NK-92 treated with Interleukin-12 subunit alpha and Interleukin-12 subunit beta, amount 100 ng/mL, for 24 hours (cell line): ENCODE measurements at regions not wholly inside any gene's neighbourhood (a gene's known extent, or its start where the extent isn't known, plus 50 kb on each side); places are given as distances from the start of the nearest gene placed in this dataset.

Experiments used
- DNase-seq: peaks from one replicate; lab custom pipeline; 2025; lab: John Stamatoyannopoulos, UW

- DNase-seq: no peak
These were observed 50.3 kb downstream of the PLXNA1 start for GRCh38 chr3:127033171-127033570.

DNA sequence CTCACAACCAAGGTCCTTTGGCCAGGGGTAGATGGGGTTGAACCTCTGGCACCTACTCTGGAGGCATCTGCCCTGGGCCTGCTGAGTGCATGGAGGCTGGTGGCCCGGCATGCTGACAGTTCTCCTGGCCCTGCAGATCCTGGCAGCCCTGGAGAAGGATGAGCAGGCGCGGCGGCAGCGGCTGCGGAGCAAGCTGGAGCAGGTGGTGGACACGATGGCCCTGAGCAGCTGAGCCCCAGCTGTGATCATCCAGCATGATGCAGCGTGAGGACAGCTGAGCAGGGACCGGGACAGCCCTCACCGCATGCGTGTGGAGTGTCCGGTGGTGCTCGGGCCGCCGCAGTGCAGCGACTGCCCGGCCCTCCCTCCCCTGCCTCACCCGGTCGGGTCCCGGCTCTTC, 50.9 kb downstream of the PLXNA1 start:
- no peak for DNase-seq

DNA sequence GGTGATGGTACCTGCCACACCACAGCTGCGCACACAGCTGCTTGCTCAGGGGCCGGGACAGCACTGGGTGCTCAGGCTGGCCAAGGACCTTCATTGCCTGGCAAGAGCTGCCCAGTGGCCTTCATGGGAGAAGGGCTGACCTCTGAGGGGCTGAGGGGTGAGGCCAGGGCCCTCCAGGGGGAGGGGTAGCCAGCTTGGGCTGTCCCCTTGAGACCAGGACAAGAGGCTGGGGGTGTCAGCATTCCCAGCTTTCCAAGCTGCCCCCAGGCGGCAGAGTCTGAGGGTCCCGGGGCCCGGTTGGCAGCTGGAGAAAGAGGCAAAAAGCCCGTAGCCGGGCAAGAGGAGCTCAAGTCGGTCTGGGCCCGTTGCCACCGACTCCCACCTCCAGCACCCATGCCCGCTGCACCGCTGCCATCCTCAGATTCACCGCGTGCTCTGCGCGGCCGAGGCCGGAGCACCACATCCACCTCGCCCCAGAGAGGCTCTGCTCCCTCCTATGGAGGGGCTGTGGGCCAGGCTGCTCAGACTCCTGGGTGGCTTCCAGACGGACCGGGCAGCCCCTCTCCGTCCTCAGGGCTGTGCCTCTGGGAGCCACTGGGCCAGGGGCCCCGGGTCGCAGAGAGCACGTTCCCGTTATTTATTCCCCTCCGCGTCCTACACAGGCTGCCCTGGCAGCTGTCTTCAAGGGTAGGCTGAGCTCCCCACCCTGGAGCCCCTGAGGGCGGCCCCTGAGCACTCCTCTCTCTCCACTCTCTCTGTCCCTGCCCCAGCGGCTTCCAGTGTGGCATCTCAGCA, 51.5 kb downstream of the PLXNA1 start:
- no peak for DNase-seq

- no peak for DNase-seq
These were observed 52.2 kb downstream of the PLXNA1 start for GRCh38 chr3:127034990-127035652.

GRCh38 chr3:127035677-127036076, 52.8 kb downstream of the PLXNA1 start:
- DNase-seq: no peak

GRCh38 chr3:127036209-127037020, 53.5 kb downstream of the PLXNA1 start:
- no peak for DNase-seq

GRCh38 chr3:127037021-127037400, 54.1 kb downstream of the PLXNA1 start:
- no peak for DNase-seq

- no peak for DNase-seq
These were observed 54.5 kb downstream of the PLXNA1 start for GRCh38 chr3:127037418-127037841.

DNA sequence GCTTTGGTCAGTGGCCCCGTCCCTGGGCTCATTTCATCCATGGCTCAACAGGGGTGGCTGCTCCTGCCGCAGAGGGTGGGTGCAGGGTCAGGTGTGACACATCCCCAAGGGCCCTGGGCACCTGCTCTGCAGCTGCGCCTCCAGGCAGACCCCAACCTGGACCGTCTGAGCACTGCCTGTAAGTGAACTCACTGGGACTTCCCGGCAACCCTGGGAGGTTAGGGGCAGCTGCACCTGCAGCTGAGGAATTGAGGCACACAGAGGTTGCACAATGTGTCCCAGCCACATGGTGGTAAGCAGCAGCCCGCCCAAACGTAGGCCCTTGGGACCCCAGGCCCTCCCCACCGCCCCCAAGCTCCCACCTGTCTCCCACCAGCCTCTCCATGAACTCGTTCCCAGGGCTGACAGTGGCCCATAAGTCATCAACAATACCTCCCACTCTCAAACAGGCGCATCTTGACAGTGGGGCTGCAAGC, 55.1 kb downstream of the PLXNA1 start:
- DNase-seq: no peak

GRCh38 chr3:127038466-127038865, 55.6 kb downstream of the PLXNA1 start:
- DNase-seq: no peak

DNA sequence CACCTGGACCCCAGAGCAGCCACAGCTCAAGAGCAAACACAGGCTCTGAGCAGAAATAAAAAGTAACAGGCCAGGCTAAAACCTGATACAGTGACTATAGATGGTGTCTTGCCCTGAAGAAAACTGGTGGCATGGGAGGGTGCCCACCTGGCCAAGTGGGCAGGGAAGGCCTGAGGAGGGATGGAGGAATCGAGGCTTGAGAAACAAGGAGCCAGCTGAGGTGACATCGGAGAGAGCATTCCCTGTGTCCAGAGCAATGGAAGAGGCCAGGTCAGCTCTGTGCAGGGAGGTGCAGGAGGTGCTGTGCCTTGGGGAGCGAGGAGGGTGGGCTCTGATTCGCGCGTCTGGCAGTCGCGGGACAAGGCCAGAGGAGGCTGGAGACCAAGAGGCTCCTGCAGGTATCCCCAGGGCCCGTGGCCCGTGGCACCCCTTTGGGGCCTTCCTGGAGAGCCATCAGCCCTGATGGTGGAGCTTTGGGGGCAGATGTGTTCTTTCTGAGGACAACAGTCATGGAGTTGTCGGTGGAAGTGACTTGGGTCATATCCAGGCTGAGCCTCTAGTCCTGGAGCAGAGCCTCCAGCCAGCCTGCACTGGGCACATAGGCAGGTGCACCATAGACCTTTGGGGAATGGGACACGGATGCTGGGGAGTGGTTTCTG, 56.1 kb downstream of the PLXNA1 start:
- no peak for DNase-seq

DNA sequence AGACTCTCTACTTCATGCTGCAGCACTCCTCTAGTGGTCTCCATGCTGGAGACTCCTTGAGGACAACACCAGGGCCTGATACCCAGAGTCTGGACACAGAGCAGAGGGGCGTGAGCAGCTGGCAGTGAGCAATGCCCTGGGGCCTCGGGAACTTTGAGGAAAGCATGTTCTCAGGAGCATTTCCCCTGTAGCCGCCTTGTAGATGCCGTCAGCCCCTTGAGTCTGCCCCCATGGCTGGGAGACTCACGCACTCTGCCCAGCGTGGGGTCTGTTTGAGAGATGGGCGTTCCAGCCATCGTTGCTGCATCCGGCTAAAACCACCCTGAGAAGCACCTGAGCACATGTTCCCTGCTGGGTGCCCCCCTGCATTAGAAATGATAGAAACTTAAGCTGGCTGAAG, 56.8 kb downstream of the PLXNA1 start:
- DNase-seq: no peak

- no peak for DNase-seq
These were observed 57.3 kb downstream of the PLXNA1 start for GRCh38 chr3:127040216-127040615.

- DNase-seq: no peak
These were observed 58.4 kb downstream of the PLXNA1 start for GRCh38 chr3:127041264-127041820.

DNA sequence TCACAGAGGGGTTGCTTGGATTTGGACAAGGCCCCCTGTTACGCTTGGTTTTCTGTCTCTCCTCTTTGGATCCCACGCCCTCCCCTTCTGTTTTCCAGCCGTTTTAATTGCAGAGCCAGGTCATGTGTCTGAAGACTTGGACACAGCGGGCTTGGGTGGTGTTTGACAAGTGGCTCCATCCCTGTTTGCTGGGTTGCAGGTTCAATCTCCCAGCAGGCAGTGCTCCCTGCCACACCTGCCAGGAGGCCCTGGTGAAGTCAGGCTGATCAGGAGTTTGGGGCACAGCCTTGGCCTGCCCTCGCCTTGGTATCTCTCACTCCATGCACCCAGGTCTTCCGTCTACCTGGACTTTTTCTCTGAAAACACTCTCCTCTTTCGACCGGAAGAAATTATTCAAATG, 59.0 kb downstream of the PLXNA1 start:
- DNase-seq: no peak

GRCh38 chr3:127042634-127043033, 59.7 kb downstream of the PLXNA1 start:
- no peak for DNase-seq

- no peak for DNase-seq
These were observed 60.2 kb downstream of the PLXNA1 start for GRCh38 chr3:127043041-127043641.

DNA sequence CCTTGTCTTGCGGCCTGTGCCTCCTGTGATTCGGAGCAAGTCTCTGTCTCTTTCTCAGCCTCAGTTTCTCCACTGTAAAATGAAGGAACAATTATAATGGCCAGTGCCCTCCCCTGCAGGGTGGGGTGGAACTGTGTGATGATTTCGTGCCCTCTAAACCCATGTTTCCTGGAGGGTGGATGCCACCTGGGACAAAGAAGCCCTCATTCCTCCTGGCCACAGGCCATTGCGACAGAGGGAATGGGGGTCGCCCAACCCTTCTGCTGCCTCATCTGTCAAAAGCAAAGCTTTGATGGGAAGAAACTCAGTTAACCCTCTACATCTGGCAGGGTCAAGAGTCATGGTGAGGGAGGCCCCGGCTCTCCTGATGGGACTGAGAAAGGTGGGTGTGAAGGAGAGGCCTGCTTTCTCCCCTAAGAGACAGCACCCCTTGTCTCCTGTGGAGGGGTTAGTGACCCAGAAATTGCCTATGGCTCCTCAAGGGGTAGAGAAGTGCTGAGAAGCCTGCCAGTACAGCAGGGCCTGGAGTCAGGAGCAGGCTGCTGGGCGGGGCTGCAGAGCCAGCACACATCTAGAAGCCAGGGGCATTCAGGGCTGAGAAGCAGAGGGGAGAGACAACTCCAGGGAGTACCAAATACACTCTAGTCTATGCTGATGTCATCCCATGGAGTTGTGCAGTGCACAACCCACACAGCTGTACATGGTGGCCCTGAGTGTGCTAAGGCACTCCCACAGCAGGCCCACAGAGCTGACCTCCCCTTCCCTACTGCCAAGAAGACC, 61.0 kb downstream of the PLXNA1 start:
- DNase-seq: no peak

GRCh38 chr3:127044996-127045395, 62.1 kb downstream of the PLXNA1 start:
- no peak for DNase-seq

- DNase-seq: no peak
These were observed 62.6 kb downstream of the PLXNA1 start for GRCh38 chr3:127045435-127046045.
